GM10248 (cell line): ENCODE measurements at regions not wholly inside any gene's neighbourhood (a gene's known extent, or its start where the extent isn't known, plus 50 kb on each side); places are given as distances from the start of the nearest gene placed in this dataset.

Experiments used
- CTCF ChIA-PET: fragments of 300-600 bp; sonication (Branson Sonifier 250); formaldehyde crosslinking; extraction: SDS; loops from one replicate; lab custom pipeline; 2021; ENCODE audit warnings: antibody characterized with exemption; lab: Yijun Ruan, JAX
- POLR2A ChIA-PET: fragments of 350-650 bp; sonication (Branson Sonifier 250); formaldehyde crosslinking; extraction: SDS; loops from one replicate; lab custom pipeline; 2020; ENCODE audit warnings: antibody characterized with exemption; lab: Yijun Ruan, JAX
- DNase-seq: peaks from one replicate; pipeline ENCODE4 v3.0.0; 2012; ENCODE audit errors: extremely low spot score
- CTCF ChIP-seq: IDR thresholded peaks from 2 replicates; pipeline ENCODE4 v1.5.1; 2012; ENCODE audit warnings: mild to moderate bottlenecking, low read depth; ENCODE audit errors: extremely low read depth, missing control alignments, control extremely low read depth

GRCh38 chr10:31101123-31101522, 69.5 kb upstream of the ZNF438 start:
- CTCF ChIA-PET, result interaction anchor here (0.8 to 2.8 kb wide), 7 partner anchors 15 to 349 kb away, joined by 3 to 8 read pairs (median 3); no protein-coding TSS in a partner anchor
- POLR2A ChIA-PET, result interaction anchor here (0.6 kb wide), 1 partner anchor 66 kb away, joined by 3 read pairs; no protein-coding TSS in a partner anchor
- DNase-seq, result peak; percentile 58
- TF ChIP-seq CTCF, result no peak

- ChIA-PET POLR2A (no interaction called here), CTCF (no interaction called here)
- no peak for DNase-seq
- no peak for TF ChIP-seq CTCF
Measured at GRCh38 chr10:31102421-31102820, 70.8 kb upstream of the ZNF438 start.

GRCh38 chr10:31103112-31103511, 71.4 kb upstream of the ZNF438 start:
- CTCF ChIA-PET, result interaction anchor here (1.1 to 3.1 kb wide), 2 partner anchors 8 to 9 kb away, joined by 3 to 9 read pairs; no protein-coding TSS in a partner anchor
- TF ChIP-seq CTCF, result no peak
- POLR2A ChIA-PET, result no interaction called here
- DNase-seq, result no peak

GRCh38 chr10:31112961-31113360, 81.3 kb upstream of the ZNF438 start:
- DNase-seq, result no peak
- no peak for TF ChIP-seq CTCF
- ChIA-PET CTCF (no interaction called here), POLR2A (no interaction called here)

- ChIA-PET CTCF (interaction anchor here (0.9 to 2.6 kb wide), 2 partner anchors 12 to 15 kb away, joined by 3 to 8 read pairs; no protein-coding TSS in a partner anchor), POLR2A (no interaction called here)
- TF ChIP-seq CTCF, result no peak
- no peak for DNase-seq
Measured at GRCh38 chr10:31116226-31116625, 84.6 kb upstream of the ZNF438 start.

- DNase-seq, result no peak
- TF ChIP-seq CTCF, result no peak
- CTCF ChIA-PET, result interaction anchor here (1.3 to 1.8 kb wide), 2 partner anchors 35 to 87 kb away, joined by 3 to 4 read pairs; partner anchors contain the start of gene ZNF438
- POLR2A ChIA-PET, result no interaction called here
Measured at GRCh38 chr10:31118556-31118955, 86.9 kb upstream of the ZNF438 start.
